CD4-positive, alpha-beta T cell (primary cell): ENCODE measurements at regions not wholly inside any gene's neighbourhood (a gene's known extent, or its start where the extent isn't known, plus 50 kb on each side); places are given as distances from the start of the nearest gene placed in this dataset.

Source experiments
- ATAC-seq: fragments of 200-7000 bp; cut with Tn5 transposase; one replicate; pipeline ENCODE4 v1.10.0; 2022; ENCODE audit warnings: mild to moderate bottlenecking; ENCODE audit not compliant: poor library complexity
- CTCF ChIA-PET: fragments of 350-600 bp; sonication (Branson Sonifier 250); formaldehyde crosslinking; loops from one replicate; lab custom pipeline; 2021; ENCODE audit warnings: antibody characterized with exemption, inconsistent platforms; lab: Charles Lee
- POLR2A ChIA-PET: fragments of 350-600 bp; sonication (Branson Sonifier 250); formaldehyde crosslinking; loops from one replicate; lab custom pipeline; 2021; ENCODE audit warnings: antibody characterized with exemption, inconsistent platforms; lab: Charles Lee
- DNase-seq, 14 experiments: peaks; one replicate each; pipeline ENCODE4 v3.0.0-alpha.2; 2013 to 2020; ENCODE audit warnings: mixed read lengths in 2 of 14
- H3K27ac ChIP-seq, 2 donors: one replicate each; pipeline versions ENCODE4 v1.5.1 to v1.7.0; 2013; ENCODE audit warnings: low read length in 2 of 2, low read depth in 1 of 2, mild to moderate bottlenecking in 1 of 2
- H3K27me3 ChIP-seq, 2 experiments: 1 replicate in 1 of 2; 2 replicates in 1 of 2; pipeline versions ENCODE4 v1.6.1 to v1.7.0; 2013; ENCODE audit warnings: low read length in 2 of 2, control low read depth in 1 of 2, mild to moderate bottlenecking in 1 of 2, moderate library complexity in 1 of 2; ENCODE audit not compliant: insufficient read depth in 2 of 2, control insufficient read depth in 1 of 2
- H3K36me3 ChIP-seq: one replicate; pipeline ENCODE4 v1.6.1; 2013; ENCODE audit warnings: low read length, control low read depth; ENCODE audit not compliant: insufficient read depth
- H3K4me1 ChIP-seq: one replicate; pipeline ENCODE4 v1.6.1; 2013; ENCODE audit warnings: low read length, control low read depth; ENCODE audit not compliant: insufficient read depth
- H3K4me3 ChIP-seq: one replicate; pipeline ENCODE4 v1.5.1; 2013; ENCODE audit warnings: mild to moderate bottlenecking, low read length, moderate library complexity
- H3K9me3 ChIP-seq, 2 experiments: 1 replicate in 1 of 2; 2 replicates in 1 of 2; pipeline versions ENCODE4 v1.6.1 to v1.7.0; 2013; ENCODE audit warnings: low read length in 2 of 2, mild to moderate bottlenecking in 2 of 2, control low read depth in 1 of 2, moderate library complexity in 1 of 2; ENCODE audit not compliant: control insufficient read depth in 1 of 2, insufficient read depth in 1 of 2
- H3K27ac Mint-ChIP-seq: one replicate; pipeline ENCODE4 v1.8.0; 2020; ENCODE audit warnings: mixed read lengths
- H3K27me3 Mint-ChIP-seq: one replicate; pipeline ENCODE4 v1.8.0; 2021; ENCODE audit warnings: mixed read lengths
- H3K36me3 Mint-ChIP-seq: one replicate; pipeline ENCODE4 v1.8.0; 2021; ENCODE audit warnings: low read depth, mixed read lengths
- H3K4me1 Mint-ChIP-seq: one replicate; pipeline ENCODE4 v1.8.0; 2021; ENCODE audit warnings: low read depth, mixed read lengths
- H3K4me3 Mint-ChIP-seq: one replicate; pipeline ENCODE4 v1.8.0; 2020; ENCODE audit warnings: mild to moderate bottlenecking, mixed read lengths
- H3K9me3 Mint-ChIP-seq: one replicate; pipeline ENCODE4 v1.8.0; 2020; ENCODE audit warnings: mixed read lengths
- CTCF ChIP-seq: fragments of 200-600 bp; IDR thresholded peaks from one replicate; pipeline ENCODE4 v1.8.0; 2022; ENCODE audit warnings: antibody characterized with exemption, mild to moderate bottlenecking
- intact Hi-C, 2 experiments: fragments of 100-400 bp; cut with DNase I in 1 of 2; cut with micrococcal nuclease in 1 of 2; formaldehyde crosslinking; loops; one replicate each; pipeline versions ENCODE4 v1.15.1 to v1.9.0; 2023 to 2025; cut with DNase I, micrococcal nuclease

GRCh38 chr6:139982652-139983295, 608.3 kb upstream of the CITED2 start:
- Histone ChIP-seq H3K36me3 (no peaks in the 10 kb centered on the region), H3K4me1 (no peaks in the 10 kb centered on the region), H3K4me3 (no peak overlapping the region), H3K27me3 (no peaks in the 10 kb centered on the region), H3K27ac (no peak overlapping the region), H3K9me3 (no peaks in the 10 kb centered on the region)
- TF ChIP-seq CTCF: no peak
- no peak overlapping the region for H3K27ac Mint-ChIP-seq
- intact Hi-C loops: no loop called here
- H3K4me1 Mint-ChIP-seq: peaks cover 11% of the 10 kb centered on the region
- no peaks in the 10 kb centered on the region for H3K9me3 Mint-ChIP-seq
- CTCF ChIA-PET: interaction anchor here (0.6 kb wide), 1 partner anchor 1580 kb away, joined by 5 read pairs; no protein-coding TSS in a partner anchor
- ATAC-seq: no peak
- H3K36me3 Mint-ChIP-seq: no peaks in the 10 kb centered on the region
- H3K27me3 Mint-ChIP-seq: peaks cover 10% of the 10 kb centered on the region
- H3K4me3 Mint-ChIP-seq: no peak overlapping the region
- POLR2A ChIA-PET: no interaction called here
- DNase-seq: no peak

GRCh38 chr6:139982195-139982594, 607.7 kb upstream of the CITED2 start:
- no peak overlapping the region for H3K4me3 Mint-ChIP-seq
- no peak for ATAC-seq
- TF ChIP-seq CTCF: no peak

GRCh38 chr6:139981768-139982181, 607.3 kb upstream of the CITED2 start:
- peak in 1 of 14 experiments; percentile 5 for DNase-seq

More at GRCh38 chr6:139982195-139982594, 607.7 kb upstream of the CITED2 start:
- Histone ChIP-seq H3K9me3 (no peaks in the 10 kb centered on the region), H3K4me1 (no peaks in the 10 kb centered on the region), H3K36me3 (no peaks in the 10 kb centered on the region), H3K27me3 (no peaks in the 10 kb centered on the region), H3K4me3 (no peak overlapping the region), H3K27ac (no peak overlapping the region)
- intact Hi-C loops: no loop called here
- DNase-seq: no peak
- Mint-ChIP-seq H3K4me1 (peaks cover 11% of the 10 kb centered on the region), H3K9me3 (no peaks in the 10 kb centered on the region), H3K27ac (no peak overlapping the region), H3K27me3 (peaks cover 6% of the 10 kb centered on the region), H3K36me3 (no peaks in the 10 kb centered on the region)
- ChIA-PET CTCF (no interaction called here), POLR2A (interaction anchor here (0.6 to 1.6 kb wide), 2 partner anchors 348 to 608 kb away, joined by 3 to 4 read pairs; partner anchors contain the start of gene CITED2)

More at GRCh38 chr6:139981768-139982181, 607.3 kb upstream of the CITED2 start:
- Histone ChIP-seq H3K36me3 (no peaks in the 10 kb centered on the region), H3K4me1 (no peaks in the 10 kb centered on the region), H3K27me3 (no peaks in the 10 kb centered on the region), H3K4me3 (no peak overlapping the region), H3K27ac (no peak overlapping the region), H3K9me3 (no peaks in the 10 kb centered on the region)
- TF ChIP-seq CTCF: no peak
- peaks cover 6% of the 10 kb centered on the region for H3K27me3 Mint-ChIP-seq
- CTCF ChIA-PET: no interaction called here
- intact Hi-C loops: no loop called here
- peaks cover 11% of the 10 kb centered on the region for H3K4me1 Mint-ChIP-seq
- H3K9me3 Mint-ChIP-seq: no peaks in the 10 kb centered on the region
- no peak overlapping the region for H3K27ac Mint-ChIP-seq
- POLR2A ChIA-PET: interaction anchor here (0.6 to 1.6 kb wide), 2 partner anchors 347 to 607 kb away, joined by 3 to 4 read pairs; partner anchors contain the start of gene CITED2
- H3K36me3 Mint-ChIP-seq: no peaks in the 10 kb centered on the region
- ATAC-seq: peak; percentile 41
- peak overlapping the region; percentile 2 for H3K4me3 Mint-ChIP-seq
